Astrocyte (in vitro differentiated cells and primary cell): ENCODE measurements at regions not wholly inside any gene's neighbourhood (a gene's known extent, or its start where the extent isn't known, plus 50 kb on each side); places are given as distances from the start of the nearest gene placed in this dataset.

ENCODE experiments used
- DNase-seq: peaks from one replicate; pipeline ENCODE4 v3.0.0-alpha.2; 2010; ENCODE audit warnings: low read depth
- FAIRE-seq: peaks from 2 replicates; lab custom pipeline; 2011; peaks lifted over from hg19 to GRCh38; lab: Jason Lieb, UNC
- H2AFZ ChIP-seq: 2 replicates; pipeline ENCODE4 v1.6.0; 2012; ENCODE audit warnings: low read depth, low read length, inconsistent platforms
- H3K27ac ChIP-seq: 2 replicates; pipeline ENCODE4 v1.5.1; 2011; ENCODE audit warnings: low read depth, low read length, inconsistent platforms
- H3K27me3 ChIP-seq: 2 replicates; pipeline ENCODE4 v1.6.0; 2011; ENCODE audit warnings: low read length, inconsistent platforms; ENCODE audit not compliant: insufficient read depth
- H3K36me3 ChIP-seq: 2 replicates; pipeline ENCODE4 v1.5.1; 2011; ENCODE audit warnings: low read length, inconsistent platforms; ENCODE audit not compliant: insufficient read depth
- H3K4me1 ChIP-seq: 2 replicates; pipeline ENCODE4 v1.5.1; 2011; ENCODE audit warnings: low read length, inconsistent platforms; ENCODE audit not compliant: insufficient read depth
- H3K4me2 ChIP-seq: 2 replicates; pipeline ENCODE4 v1.6.0; 2012; ENCODE audit warnings: low read length, inconsistent platforms
- H3K4me3 ChIP-seq: 2 replicates; pipeline ENCODE4 v1.5.1; 2011; ENCODE audit warnings: low read depth, mild to moderate bottlenecking, low read length, inconsistent platforms; ENCODE audit not compliant: insufficient read depth
- H3K79me2 ChIP-seq: 2 replicates; pipeline ENCODE4 v1.6.0; 2012; ENCODE audit warnings: mild to moderate bottlenecking, low read length, inconsistent platforms; ENCODE audit not compliant: insufficient read depth
- H3K9ac ChIP-seq: 2 replicates; pipeline ENCODE4 v1.6.0; 2012; ENCODE audit warnings: mild to moderate bottlenecking, low read length, inconsistent platforms
- H3K9me3 ChIP-seq: 2 replicates; pipeline ENCODE4 v1.5.1; 2012; ENCODE audit warnings: low read depth, mild to moderate bottlenecking, low read length, inconsistent platforms; ENCODE audit not compliant: insufficient read depth
- H4K20me1 ChIP-seq: 2 replicates; pipeline ENCODE4 v1.6.0; 2012; ENCODE audit warnings: low read length, inconsistent platforms; ENCODE audit not compliant: insufficient read depth
- H3K27ac Mint-ChIP-seq: one replicate; pipeline ENCODE4 v1.8.0; 2021; ENCODE audit warnings: mild to moderate bottlenecking, mixed read lengths; ENCODE audit not compliant: unreplicated experiment
- H3K27me3 Mint-ChIP-seq: one replicate; pipeline ENCODE4 v1.8.0; 2021; ENCODE audit warnings: low read depth, mixed read lengths; ENCODE audit not compliant: unreplicated experiment
- H3K36me3 Mint-ChIP-seq: one replicate; pipeline ENCODE4 v1.8.0; 2021; ENCODE audit warnings: low read depth, mixed read lengths; ENCODE audit not compliant: unreplicated experiment
- H3K4me1 Mint-ChIP-seq: one replicate; pipeline ENCODE4 v1.8.0; 2021; ENCODE audit warnings: low read depth, mixed read lengths; ENCODE audit not compliant: unreplicated experiment
- H3K4me3 Mint-ChIP-seq: one replicate; pipeline ENCODE4 v1.8.0; 2021; ENCODE audit warnings: mild to moderate bottlenecking, moderate library complexity, mixed read lengths; ENCODE audit not compliant: unreplicated experiment
- H3K9me3 Mint-ChIP-seq: one replicate; pipeline ENCODE4 v1.8.0; 2021; ENCODE audit warnings: mild to moderate bottlenecking, mixed read lengths; ENCODE audit not compliant: unreplicated experiment
- CTCF ChIP-seq: IDR thresholded peaks from 2 replicates; pipeline ENCODE4 v1.5.1; 2011; ENCODE audit warnings: low read depth, mild to moderate bottlenecking, inconsistent platforms, low read length, moderate library complexity; ENCODE audit not compliant: insufficient read depth
- EZH2 ChIP-seq: IDR thresholded peaks from 2 replicates; pipeline ENCODE4 v1.6.1; 2012; ENCODE audit warnings: mild to moderate bottlenecking, low read length, inconsistent platforms; ENCODE audit not compliant: insufficient read depth

DNA sequence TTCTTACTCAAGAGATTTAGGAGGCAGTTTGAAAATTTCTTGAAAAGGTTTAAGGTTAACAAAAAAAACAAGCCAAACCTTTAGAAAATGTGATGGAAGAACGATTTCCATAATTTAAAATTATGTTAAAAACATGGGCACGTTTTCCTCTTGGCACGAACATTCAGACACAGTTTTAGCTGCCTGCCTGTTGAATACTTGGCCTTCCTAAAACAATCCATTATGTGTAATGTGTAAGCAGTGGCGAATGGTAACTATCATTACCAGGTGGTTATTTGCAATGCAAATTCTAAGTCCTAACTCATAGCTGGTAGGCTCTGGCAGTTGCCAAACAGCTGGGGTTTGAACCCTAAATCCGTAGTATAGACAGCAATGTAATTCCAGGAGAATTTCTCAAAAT is 1425.7 kb upstream of the SLC10A2 start:
- Histone ChIP-seq H2AFZ (no peak overlapping the region), H3K79me2 (no peaks in the 10 kb centered on the region), H3K4me3 (no peak overlapping the region), H3K27ac (no peak overlapping the region), H3K4me2 (no peak overlapping the region), H3K9me3 (no peaks in the 10 kb centered on the region), H4K20me1 (no peaks in the 10 kb centered on the region), H3K36me3 (no peaks in the 10 kb centered on the region), H3K4me1 (peaks cover 6% of the 10 kb centered on the region), H3K27me3 (no peaks in the 10 kb centered on the region), H3K9ac (no peak overlapping the region)
- no peaks in the 10 kb centered on the region for H3K27me3 Mint-ChIP-seq
- no peak overlapping the region for H3K27ac Mint-ChIP-seq
- FAIRE-seq = no peak
- no peaks in the 10 kb centered on the region for H3K36me3 Mint-ChIP-seq
- no peaks in the 10 kb centered on the region for H3K4me1 Mint-ChIP-seq
- no peak for TF ChIP-seq EZH2
- TF ChIP-seq CTCF = no peak
- no peak for DNase-seq
- peaks cover 2% of the 10 kb centered on the region for H3K9me3 Mint-ChIP-seq
- H3K4me3 Mint-ChIP-seq = no peak overlapping the region

GRCh38 chr13:104487006-104487405 is 1420.8 kb upstream of the SLC10A2 start:
- no peaks in the 10 kb centered on the region for H3K27me3 Mint-ChIP-seq
- Histone ChIP-seq H3K9me3 (no peaks in the 10 kb centered on the region), H3K4me1 (peaks cover 10% of the 10 kb centered on the region), H3K27ac (no peak overlapping the region), H3K4me3 (no peak overlapping the region), H3K9ac (no peak overlapping the region), H4K20me1 (no peaks in the 10 kb centered on the region), H3K27me3 (no peaks in the 10 kb centered on the region), H2AFZ (no peak overlapping the region), H3K4me2 (no peak overlapping the region), H3K79me2 (no peaks in the 10 kb centered on the region), H3K36me3 (no peaks in the 10 kb centered on the region)
- H3K9me3 Mint-ChIP-seq = no peaks in the 10 kb centered on the region
- no peak overlapping the region for H3K27ac Mint-ChIP-seq
- no peak overlapping the region for H3K4me3 Mint-ChIP-seq
- TF ChIP-seq CTCF = no peak
- TF ChIP-seq EZH2 = no peak
- FAIRE-seq = no peak
- no peaks in the 10 kb centered on the region for H3K4me1 Mint-ChIP-seq
- peak; percentile 67 for DNase-seq
- no peaks in the 10 kb centered on the region for H3K36me3 Mint-ChIP-seq

- peaks cover 10% of the 10 kb centered on the region for H3K4me1 ChIP-seq
- H3K27me3 ChIP-seq = no peaks in the 10 kb centered on the region
- H3K79me2 ChIP-seq = no peaks in the 10 kb centered on the region
- H3K9me3 ChIP-seq = no peaks in the 10 kb centered on the region
- H3K27ac ChIP-seq = no peak overlapping the region
- H3K4me1 Mint-ChIP-seq = no peaks in the 10 kb centered on the region
- H3K27ac Mint-ChIP-seq = no peak overlapping the region
- no peaks in the 10 kb centered on the region for H3K36me3 ChIP-seq
- DNase-seq (no peak), FAIRE-seq (no peak)
- no peaks in the 10 kb centered on the region for H3K9me3 Mint-ChIP-seq
- H4K20me1 ChIP-seq = no peaks in the 10 kb centered on the region
- no peak overlapping the region for H3K4me3 Mint-ChIP-seq
- no peak overlapping the region for H2AFZ ChIP-seq
- TF ChIP-seq EZH2 (no peak), CTCF (no peak)
- H3K27me3 Mint-ChIP-seq = no peaks in the 10 kb centered on the region
- H3K4me3 ChIP-seq = no peak overlapping the region
- H3K9ac ChIP-seq = no peak overlapping the region
- H3K4me2 ChIP-seq = no peak overlapping the region
- H3K36me3 Mint-ChIP-seq = no peaks in the 10 kb centered on the region
Measured at GRCh38 chr13:104485571-104485970, 1419.4 kb upstream of the SLC10A2 start.
